ENCODE measurements at regions not wholly inside any gene's neighbourhood (a gene's known extent, or its start where the extent isn't known, plus 50 kb on each side); places are given as distances from the start of the nearest gene placed in this dataset.

- TF ChIP-seq, protein P1, sequence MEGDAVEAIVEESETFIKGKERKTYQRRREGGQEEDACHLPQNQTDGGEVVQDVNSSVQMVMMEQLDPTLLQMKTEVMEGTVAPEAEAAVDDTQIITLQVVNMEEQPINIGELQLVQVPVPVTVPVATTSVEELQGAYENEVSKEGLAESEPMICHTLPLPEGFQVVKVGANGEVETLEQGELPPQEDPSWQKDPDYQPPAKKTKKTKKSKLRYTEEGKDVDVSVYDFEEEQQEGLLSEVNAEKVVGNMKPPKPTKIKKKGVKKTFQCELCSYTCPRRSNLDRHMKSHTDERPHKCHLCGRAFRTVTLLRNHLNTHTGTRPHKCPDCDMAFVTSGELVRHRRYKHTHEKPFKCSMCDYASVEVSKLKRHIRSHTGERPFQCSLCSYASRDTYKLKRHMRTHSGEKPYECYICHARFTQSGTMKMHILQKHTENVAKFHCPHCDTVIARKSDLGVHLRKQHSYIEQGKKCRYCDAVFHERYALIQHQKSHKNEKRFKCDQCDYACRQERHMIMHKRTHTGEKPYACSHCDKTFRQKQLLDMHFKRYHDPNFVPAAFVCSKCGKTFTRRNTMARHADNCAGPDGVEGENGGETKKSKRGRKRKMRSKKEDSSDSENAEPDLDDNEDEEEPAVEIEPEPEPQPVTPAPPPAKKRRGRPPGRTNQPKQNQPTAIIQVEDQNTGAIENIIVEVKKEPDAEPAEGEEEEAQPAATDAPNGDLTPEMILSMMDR (IDR thresholded peaks at IDR 0.05; ENCODE audit: control extremely low read depth, extremely low read depth, low read depth, missing control alignments): no peak
- DNase-seq (ENCODE audit: extremely low spot score): no peak
- CTCF ChIA-PET: no interaction called here
- POLR2A ChIA-PET: no interaction called here
These were observed 538.4 kb downstream of the PTPRC start for GRCh38 chr1:199177241-199177640.

GRCh38 chr1:199178646-199179045 is 539.8 kb downstream of the PTPRC start:
- CTCF ChIA-PET: interaction anchor here (0.6 to 2.4 kb wide), 3 partner anchors 15 to 65 kb away, joined by 3 to 6 read pairs (median 3); no protein-coding TSS in a partner anchor
- TF ChIP-seq, protein P1 (IDR thresholded peaks at IDR 0.05; ENCODE audit: control extremely low read depth, extremely low read depth, low read depth, missing control alignments): no peak
- POLR2A ChIA-PET: no interaction called here
- no peak for DNase-seq (ENCODE audit: extremely low spot score)

- TF ChIP-seq, protein P1 (IDR thresholded peaks at IDR 0.05; ENCODE audit: control extremely low read depth, extremely low read depth, low read depth, missing control alignments): no peak
- ChIA-PET POLR2A (no interaction called here), CTCF (interaction anchor here (1.3 to 1.8 kb wide), 2 partner anchors 9 to 17 kb away, joined by 4 read pairs; no protein-coding TSS in a partner anchor)
- no peak for DNase-seq (ENCODE audit: extremely low spot score)
These were observed 543.5 kb downstream of the PTPRC start for GRCh38 chr1:199182186-199182843.

DNA sequence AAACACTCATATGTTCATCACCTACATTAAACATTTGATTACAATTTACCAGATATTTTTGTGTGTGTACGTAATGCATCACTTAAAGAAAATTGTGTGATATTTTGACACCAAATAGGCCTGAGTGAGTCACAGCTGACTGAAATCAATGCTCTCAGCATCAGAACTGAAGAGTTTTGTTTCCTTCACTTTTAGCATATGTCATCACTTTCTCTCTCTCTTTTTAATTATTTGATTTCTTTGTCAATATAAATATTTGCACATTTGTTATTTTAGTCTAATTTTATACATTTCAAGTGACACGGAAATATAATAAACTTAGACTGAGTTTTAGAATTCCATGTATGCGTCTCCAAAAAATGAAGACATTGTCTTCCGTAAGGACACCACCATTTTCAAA is 545.3 kb downstream of the PTPRC start:
- TF ChIP-seq, protein P1 (IDR thresholded peaks at IDR 0.05; ENCODE audit: control extremely low read depth, extremely low read depth, low read depth, missing control alignments): no peak
- POLR2A ChIA-PET: no interaction called here
- DNase-seq (ENCODE audit: extremely low spot score): no peak
- CTCF ChIA-PET: no interaction called here

DNA sequence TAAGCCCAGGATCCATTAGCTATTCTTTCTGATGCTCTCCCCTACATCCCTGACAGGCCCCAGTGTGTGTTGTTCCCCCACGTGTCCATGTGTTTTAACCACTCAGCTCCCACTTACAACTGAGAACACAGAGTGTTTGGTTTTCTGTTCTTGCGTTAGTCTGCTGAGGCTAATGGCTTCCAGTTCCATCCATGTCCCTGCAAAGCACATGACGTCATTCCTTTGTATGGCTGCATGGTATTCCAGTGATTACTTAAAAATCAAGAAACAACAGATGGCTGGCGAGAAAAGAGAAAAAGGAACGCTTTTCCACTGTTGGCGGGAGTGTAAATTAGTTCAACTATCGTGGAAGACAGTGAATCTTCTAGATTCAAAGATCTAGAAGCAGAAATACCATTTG is 556.0 kb downstream of the PTPRC start:
- CTCF ChIA-PET: no interaction called here
- TF ChIP-seq, protein P1 (IDR thresholded peaks at IDR 0.05; ENCODE audit: control extremely low read depth, extremely low read depth, low read depth, missing control alignments): no peak
- POLR2A ChIA-PET: no interaction called here

GRCh38 chr1:199197695-199198094 is 558.9 kb downstream of the PTPRC start:
- ChIA-PET POLR2A (no interaction called here), CTCF (no interaction called here)
- no peak for DNase-seq (ENCODE audit: extremely low spot score)
- TF ChIP-seq, protein P1 (IDR thresholded peaks at IDR 0.05; ENCODE audit: control extremely low read depth, extremely low read depth, low read depth, missing control alignments): no peak

More for the DNA sequence above, 556.0 kb downstream of the PTPRC start:
- DNase-seq (ENCODE audit: extremely low spot score): no peak
